ENCODE measurements at regions not wholly inside any gene's neighbourhood (a gene's known extent, or its start where the extent isn't known, plus 50 kb on each side); places are given as distances from the start of the nearest gene placed in this dataset.

GRCh38 chr12:88662093-88662492, 81.8 kb upstream of the KITLG start:
- Histone ChIP-seq H3K4me3 (ENCODE audit: low read length) (no peak overlapping the region), H3K9ac (ENCODE audit: low read depth, low read length) (no peak overlapping the region), H3K9me3 (replicated peaks; ENCODE audit: low read length) (no peaks in the 10 kb centered on the region), H3K4me2 (ENCODE audit: low read length) (no peak overlapping the region), H3K36me3 (ENCODE audit: insufficient read depth, low read length) (no peaks in the 10 kb centered on the region), H3K4me1 (ENCODE audit: control insufficient read depth, insufficient read depth, low read length) (peaks cover 4% of the 10 kb centered on the region), H3K27me3 (ENCODE audit: control insufficient read depth, insufficient read depth, low read length) (no peaks in the 10 kb centered on the region)

- Histone ChIP-seq H3K4me2 (ENCODE audit: low read length) (no peak overlapping the region), H3K4me1 (ENCODE audit: control insufficient read depth, insufficient read depth, low read length) (peaks cover 2% of the 10 kb centered on the region), H3K9me3 (replicated peaks; ENCODE audit: low read length) (no peaks in the 10 kb centered on the region), H3K36me3 (ENCODE audit: insufficient read depth, low read length) (no peaks in the 10 kb centered on the region), H3K4me3 (ENCODE audit: low read length) (no peak overlapping the region), H3K9ac (ENCODE audit: low read depth, low read length) (no peak overlapping the region), H3K27me3 (ENCODE audit: control insufficient read depth, insufficient read depth, low read length) (no peaks in the 10 kb centered on the region)
These were observed 77.7 kb upstream of the KITLG start for GRCh38 chr12:88658009-88658408.

- H3K4me3 ChIP-seq (ENCODE audit: low read length): no peak overlapping the region
- H3K36me3 ChIP-seq (ENCODE audit: insufficient read depth, low read length): no peaks in the 10 kb centered on the region
- no peak overlapping the region for H3K9ac ChIP-seq (ENCODE audit: low read depth, low read length)
- peaks cover 14% of the 10 kb centered on the region for H3K4me1 ChIP-seq (ENCODE audit: control insufficient read depth, insufficient read depth, low read length)
- H3K9me3 ChIP-seq (replicated peaks; ENCODE audit: low read length): no peaks in the 10 kb centered on the region
- H3K4me2 ChIP-seq (ENCODE audit: low read length): peak overlapping the region; percentile 14
- H3K27me3 ChIP-seq (ENCODE audit: control insufficient read depth, insufficient read depth, low read length): no peaks in the 10 kb centered on the region
These were observed 70.4 kb upstream of the KITLG start for GRCh38 chr12:88650715-88651114.

GRCh38 chr12:88648625-88649024, 68.4 kb upstream of the KITLG start:
- H3K27me3 ChIP-seq (ENCODE audit: control insufficient read depth, insufficient read depth, low read length): no peaks in the 10 kb centered on the region
- no peaks in the 10 kb centered on the region for H3K9me3 ChIP-seq (replicated peaks; ENCODE audit: low read length)
- no peaks in the 10 kb centered on the region for H3K36me3 ChIP-seq (ENCODE audit: insufficient read depth, low read length)
- H3K4me3 ChIP-seq (ENCODE audit: low read length): no peak overlapping the region
- peaks cover 14% of the 10 kb centered on the region for H3K4me1 ChIP-seq (ENCODE audit: control insufficient read depth, insufficient read depth, low read length)
- no peak overlapping the region for H3K4me2 ChIP-seq (ENCODE audit: low read length)
- H3K9ac ChIP-seq (ENCODE audit: low read depth, low read length): no peak overlapping the region

GRCh38 chr12:88646824-88647223, 66.6 kb upstream of the KITLG start:
- Histone ChIP-seq H3K4me3 (ENCODE audit: low read length) (no peak overlapping the region), H3K27me3 (ENCODE audit: control insufficient read depth, insufficient read depth, low read length) (no peaks in the 10 kb centered on the region), H3K9me3 (replicated peaks; ENCODE audit: low read length) (no peaks in the 10 kb centered on the region), H3K4me1 (ENCODE audit: control insufficient read depth, insufficient read depth, low read length) (peaks cover 14% of the 10 kb centered on the region), H3K9ac (ENCODE audit: low read depth, low read length) (no peak overlapping the region), H3K4me2 (ENCODE audit: low read length) (no peak overlapping the region), H3K36me3 (ENCODE audit: insufficient read depth, low read length) (no peaks in the 10 kb centered on the region)

- no peaks in the 10 kb centered on the region for H3K36me3 ChIP-seq (ENCODE audit: insufficient read depth, low read length)
- H3K9me3 ChIP-seq (replicated peaks; ENCODE audit: low read length): no peaks in the 10 kb centered on the region
- H3K27me3 ChIP-seq (ENCODE audit: control insufficient read depth, insufficient read depth, low read length): no peaks in the 10 kb centered on the region
- no peak overlapping the region for H3K4me2 ChIP-seq (ENCODE audit: low read length)
- H3K4me3 ChIP-seq (ENCODE audit: low read length): no peak overlapping the region
- H3K9ac ChIP-seq (ENCODE audit: low read depth, low read length): no peak overlapping the region
- peaks cover 9% of the 10 kb centered on the region for H3K4me1 ChIP-seq (ENCODE audit: control insufficient read depth, insufficient read depth, low read length)
These were observed 65.5 kb upstream of the KITLG start for GRCh38 chr12:88645816-88646215.

GRCh38 chr12:88644946-88645702, 64.9 kb upstream of the KITLG start:
- no peaks in the 10 kb centered on the region for H3K9me3 ChIP-seq (replicated peaks; ENCODE audit: low read length)
- H3K9ac ChIP-seq (ENCODE audit: low read depth, low read length): no peak overlapping the region
- no peak overlapping the region for H3K4me2 ChIP-seq (ENCODE audit: low read length)
- no peaks in the 10 kb centered on the region for H3K27me3 ChIP-seq (ENCODE audit: control insufficient read depth, insufficient read depth, low read length)
- no peak overlapping the region for H3K4me3 ChIP-seq (ENCODE audit: low read length)
- no peaks in the 10 kb centered on the region for H3K36me3 ChIP-seq (ENCODE audit: insufficient read depth, low read length)
- H3K4me1 ChIP-seq (ENCODE audit: control insufficient read depth, insufficient read depth, low read length): peaks cover 3% of the 10 kb centered on the region

GRCh38 chr12:88643685-88644084, 63.4 kb upstream of the KITLG start:
- H3K4me1 ChIP-seq (ENCODE audit: control insufficient read depth, insufficient read depth, low read length): peaks cover 10% of the 10 kb centered on the region
- H3K4me3 ChIP-seq (ENCODE audit: low read length): no peak overlapping the region
- H3K27me3 ChIP-seq (ENCODE audit: control insufficient read depth, insufficient read depth, low read length): no peaks in the 10 kb centered on the region
- H3K4me2 ChIP-seq (ENCODE audit: low read length): no peak overlapping the region
- H3K9ac ChIP-seq (ENCODE audit: low read depth, low read length): no peak overlapping the region
- H3K36me3 ChIP-seq (ENCODE audit: insufficient read depth, low read length): no peaks in the 10 kb centered on the region
- no peaks in the 10 kb centered on the region for H3K9me3 ChIP-seq (replicated peaks; ENCODE audit: low read length)

- H3K4me1 ChIP-seq (ENCODE audit: control insufficient read depth, insufficient read depth, low read length): peaks cover 15% of the 10 kb centered on the region
- no peak overlapping the region for H3K9ac ChIP-seq (ENCODE audit: low read depth, low read length)
- H3K4me2 ChIP-seq (ENCODE audit: low read length): no peak overlapping the region
- no peak overlapping the region for H3K4me3 ChIP-seq (ENCODE audit: low read length)
- H3K27me3 ChIP-seq (ENCODE audit: control insufficient read depth, insufficient read depth, low read length): no peaks in the 10 kb centered on the region
- H3K9me3 ChIP-seq (replicated peaks; ENCODE audit: low read length): no peaks in the 10 kb centered on the region
- no peaks in the 10 kb centered on the region for H3K36me3 ChIP-seq (ENCODE audit: insufficient read depth, low read length)
These were observed 62.6 kb upstream of the KITLG start for GRCh38 chr12:88642675-88643431.

GRCh38 chr12:88638966-88639760, 58.9 kb upstream of the KITLG start:
- no peaks in the 10 kb centered on the region for H3K9me3 ChIP-seq (replicated peaks; ENCODE audit: low read length)
- H3K4me3 ChIP-seq (ENCODE audit: low read length): no peak overlapping the region
- H3K9ac ChIP-seq (ENCODE audit: low read depth, low read length): peak overlapping the region; percentile 10
- H3K27me3 ChIP-seq (ENCODE audit: control insufficient read depth, insufficient read depth, low read length): no peaks in the 10 kb centered on the region
- H3K36me3 ChIP-seq (ENCODE audit: insufficient read depth, low read length): no peaks in the 10 kb centered on the region
- H3K4me2 ChIP-seq (ENCODE audit: low read length): peak overlapping the region; percentile 5
- H3K4me1 ChIP-seq (ENCODE audit: control insufficient read depth, insufficient read depth, low read length): peaks cover 15% of the 10 kb centered on the region

- Histone ChIP-seq H3K4me2 (ENCODE audit: low read length) (peak overlapping the region; percentile 5), H3K36me3 (ENCODE audit: insufficient read depth, low read length) (no peaks in the 10 kb centered on the region), H3K27me3 (ENCODE audit: control insufficient read depth, insufficient read depth, low read length) (no peaks in the 10 kb centered on the region), H3K9me3 (replicated peaks; ENCODE audit: low read length) (no peaks in the 10 kb centered on the region), H3K9ac (ENCODE audit: low read depth, low read length) (no peak overlapping the region), H3K4me3 (ENCODE audit: low read length) (no peak overlapping the region), H3K4me1 (ENCODE audit: control insufficient read depth, insufficient read depth, low read length) (peaks cover 15% of the 10 kb centered on the region)
These were observed 58.1 kb upstream of the KITLG start for GRCh38 chr12:88638388-88638787.

All from skeletal muscle satellite cell (primary cell).